HG02943 (cell line): ENCODE measurements at regions not wholly inside any gene's neighbourhood (a gene's known extent, or its start where the extent isn't known, plus 50 kb on each side); places are given as distances from the start of the nearest gene placed in this dataset.
"Not testable (repeated sequence)": the region's sequence is repeated elsewhere in the genome, so short reads cannot be mapped to it uniquely, and the experiment has no call there.

Source experiments
- ATAC-seq: cut with Tn5 transposase; IDR thresholded peaks from one replicate; pipeline ENCODE4 v1.9.1; 2021; ENCODE audit warnings: mild to moderate bottlenecking, low read depth, moderate library complexity; ENCODE audit not compliant: unreplicated experiment

DNA sequence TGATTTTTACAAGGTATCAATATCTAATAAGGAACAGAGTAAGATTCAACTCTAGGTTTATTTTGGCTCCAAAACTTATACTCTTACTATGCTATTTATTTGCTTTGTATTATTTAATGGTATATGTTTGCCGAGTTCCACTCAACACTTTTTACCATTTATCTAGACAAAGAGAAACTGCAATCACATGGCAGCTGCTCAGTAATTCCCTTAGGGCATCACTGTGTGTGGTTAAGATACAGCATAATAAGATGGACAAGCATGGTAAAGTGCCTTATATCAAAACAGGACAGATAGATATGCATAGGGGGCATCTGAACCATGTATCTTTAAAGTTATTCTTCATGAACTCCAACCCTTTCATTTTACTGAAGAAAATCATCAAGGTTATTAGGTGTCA is 483.0 kb upstream of the ID4 start:
- no peak for ATAC-seq

- ATAC-seq = no peak
Observed at GRCh38 chr6:19356692-19357091, 480.5 kb upstream of the ID4 start.

DNA sequence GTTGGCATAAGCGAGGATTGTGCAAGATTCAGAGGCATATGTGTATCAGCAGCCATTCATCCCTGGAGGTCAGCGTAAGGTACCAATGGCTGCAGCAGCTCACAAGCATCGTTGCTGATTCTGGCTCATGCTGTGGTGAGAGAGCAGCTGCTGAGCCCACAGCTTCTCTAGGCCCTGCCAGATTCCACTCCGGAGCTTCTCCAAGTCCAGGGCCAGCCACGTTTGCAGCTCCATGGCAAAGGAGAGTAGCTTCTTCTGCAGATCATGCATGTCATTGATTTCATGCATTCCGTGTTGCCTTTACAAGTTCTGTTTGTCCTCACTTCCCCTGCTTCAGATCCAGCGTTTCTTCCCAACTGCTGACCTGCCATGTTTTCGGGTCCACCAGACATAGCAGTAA is 474.8 kb upstream of the ID4 start:
- ATAC-seq = no peak

DNA sequence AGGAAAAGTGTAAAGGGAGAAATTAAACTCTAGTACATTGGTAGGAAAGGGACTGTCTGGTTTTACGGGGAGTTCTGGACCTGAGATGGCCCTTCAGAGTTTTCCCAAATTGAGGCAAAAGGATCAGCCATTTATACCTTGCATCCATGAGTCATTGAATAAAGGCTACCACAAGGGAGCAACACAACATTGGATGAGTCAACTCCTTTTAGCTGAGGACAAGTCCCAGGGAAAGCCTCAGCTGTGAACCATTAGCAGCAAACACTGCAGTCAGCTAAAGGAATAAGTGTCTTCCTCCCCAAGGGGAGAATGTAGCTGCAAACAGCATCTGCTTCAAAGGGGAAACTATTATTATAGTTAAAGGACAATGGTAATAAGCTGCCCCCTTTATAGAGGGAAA is 468.7 kb upstream of the ID4 start:
- no peak for ATAC-seq

DNA sequence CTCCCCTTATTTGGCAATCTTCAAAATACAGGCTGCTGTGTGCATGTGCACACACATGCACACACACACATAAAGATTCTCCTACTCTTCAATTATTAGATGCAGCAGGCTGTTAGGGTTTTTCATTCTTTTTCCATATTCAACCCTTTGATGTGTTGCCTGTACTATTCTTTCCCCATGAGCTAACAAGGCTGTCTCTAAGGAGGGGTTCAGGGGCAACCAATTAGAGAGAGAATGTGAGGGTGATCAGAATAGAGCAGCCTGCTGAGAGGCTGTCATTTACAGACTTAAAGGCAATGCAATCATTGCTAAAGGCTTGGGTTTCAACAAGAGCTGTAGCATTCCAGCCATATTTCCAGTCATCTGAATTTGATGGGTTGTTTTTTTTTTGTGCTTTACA is 467.4 kb upstream of the ID4 start:
- ATAC-seq = no peak

GRCh38 chr6:19370831-19371230 is 466.3 kb upstream of the ID4 start:
- ATAC-seq = no peak

DNA sequence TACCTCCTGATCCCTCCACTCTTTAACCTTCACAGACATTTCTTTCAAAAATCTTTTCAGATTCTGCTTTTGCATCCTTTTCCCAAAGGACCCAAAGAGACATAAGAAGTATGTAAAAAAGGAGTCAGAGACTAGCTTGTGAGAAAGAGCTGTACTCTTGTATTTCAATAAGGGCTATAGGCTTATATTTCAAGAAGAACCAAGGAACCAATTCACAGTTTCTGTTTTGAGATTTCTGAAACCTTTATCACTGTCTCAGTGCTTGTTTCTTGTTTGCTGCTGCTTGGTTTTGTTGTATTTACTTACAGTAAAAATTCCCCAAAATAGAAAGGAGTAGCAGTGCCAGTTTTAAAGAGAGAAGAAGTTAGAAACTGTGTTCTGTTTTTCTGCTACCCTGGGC is 461.6 kb upstream of the ID4 start:
- no peak for ATAC-seq

DNA sequence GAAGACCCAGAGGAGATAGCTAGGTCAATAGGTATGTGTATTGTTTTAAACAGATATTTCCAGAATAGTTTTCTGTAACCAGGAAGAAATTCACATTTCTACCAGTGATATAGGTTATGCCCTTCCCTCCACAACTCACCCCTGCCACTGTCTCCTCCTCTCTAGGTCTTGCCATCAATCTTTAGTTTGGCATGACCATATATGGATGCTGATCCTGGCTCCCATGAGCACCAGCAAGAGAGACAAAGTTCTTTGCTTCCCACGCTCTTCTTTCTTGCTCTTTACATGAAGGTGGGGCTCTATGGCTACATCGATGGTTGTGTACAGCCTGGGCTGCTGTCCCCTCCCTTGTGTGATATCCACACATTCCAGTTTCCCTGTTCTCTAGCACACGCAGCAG is 459.4 kb upstream of the ID4 start:
- ATAC-seq = no peak

- no peak for ATAC-seq
Observed at GRCh38 chr6:19380293-19380692, 456.9 kb upstream of the ID4 start.

- ATAC-seq = no peak
Observed at GRCh38 chr6:19382676-19383075, 454.5 kb upstream of the ID4 start.

DNA sequence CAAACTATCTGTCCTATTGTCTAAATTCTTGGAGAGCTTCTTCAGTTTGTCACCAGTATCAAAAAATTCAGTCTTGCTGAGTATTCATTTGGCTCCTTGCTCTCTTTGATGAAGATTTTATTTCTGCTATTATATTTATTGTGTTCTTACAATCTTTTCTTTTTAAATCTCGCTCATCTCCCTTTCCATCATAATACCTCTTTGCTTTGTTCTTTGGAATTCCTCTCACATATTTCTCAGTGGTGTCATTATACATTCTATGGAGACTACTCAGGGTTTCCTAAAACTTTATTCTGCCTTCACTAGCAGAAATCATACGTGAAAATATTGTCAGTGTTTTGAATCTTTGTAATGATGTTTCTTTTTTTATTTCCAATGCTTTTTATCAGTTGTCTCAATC is 445.2 kb upstream of the ID4 start:
- no peak for ATAC-seq

- no peak for ATAC-seq
Observed at GRCh38 chr6:19394051-19394450, 443.1 kb upstream of the ID4 start.

DNA sequence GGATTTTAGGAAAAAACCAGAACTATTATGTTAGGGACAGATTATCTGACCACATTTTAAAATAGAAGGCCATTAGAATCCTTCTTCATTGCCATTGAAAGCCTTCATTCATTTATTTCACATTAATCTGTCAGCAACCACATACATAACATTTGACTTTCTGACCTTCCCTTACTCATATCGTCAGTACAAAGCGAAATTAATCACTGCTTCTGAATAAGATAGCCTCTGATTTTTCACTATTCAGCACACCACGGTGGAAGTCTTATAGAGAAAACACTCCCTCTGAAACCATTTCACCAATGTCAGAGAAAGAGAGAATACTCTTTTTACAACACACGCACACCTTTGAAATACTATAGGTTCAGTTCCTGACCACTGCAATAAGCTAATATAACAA is 442.5 kb upstream of the ID4 start:
- no peak for ATAC-seq

DNA sequence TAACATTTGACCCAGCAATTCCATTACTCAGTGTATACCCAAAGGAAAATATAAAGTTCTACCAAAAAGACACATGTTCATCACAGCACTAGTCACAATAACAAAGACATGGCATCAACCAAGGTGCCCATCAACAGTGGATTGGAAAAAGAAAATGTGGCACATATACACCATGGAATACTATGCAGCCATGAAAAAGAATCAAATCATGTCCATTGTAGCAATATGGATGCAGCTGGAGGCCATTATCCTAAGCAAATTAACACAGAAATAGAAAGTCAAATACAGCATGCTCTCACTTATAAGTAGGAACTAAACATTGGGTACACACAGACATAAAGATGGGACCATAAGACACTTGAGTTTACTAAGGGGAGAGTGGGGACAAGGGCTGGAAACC is 441.9 kb upstream of the ID4 start:
- no peak for ATAC-seq

DNA sequence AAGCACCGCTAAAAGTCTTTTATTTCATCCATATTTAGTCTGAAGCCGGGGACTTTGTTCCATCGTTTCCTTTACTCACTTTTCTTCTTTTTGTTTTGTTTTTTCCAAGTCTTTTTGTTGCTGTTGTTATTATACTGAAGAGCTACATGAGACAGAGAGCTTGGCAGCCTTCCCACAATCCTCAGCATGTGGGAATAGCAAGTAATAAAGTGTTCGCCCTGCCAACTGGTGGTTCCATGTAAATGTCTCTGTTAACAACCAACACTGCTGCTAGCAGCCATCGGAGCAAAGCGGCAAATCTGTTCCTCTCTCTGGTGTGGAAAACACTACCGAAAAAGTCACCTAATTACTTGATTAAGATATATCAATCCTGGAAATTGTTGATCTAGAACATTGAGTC is 437.8 kb upstream of the ID4 start:
- ATAC-seq = no peak

DNA sequence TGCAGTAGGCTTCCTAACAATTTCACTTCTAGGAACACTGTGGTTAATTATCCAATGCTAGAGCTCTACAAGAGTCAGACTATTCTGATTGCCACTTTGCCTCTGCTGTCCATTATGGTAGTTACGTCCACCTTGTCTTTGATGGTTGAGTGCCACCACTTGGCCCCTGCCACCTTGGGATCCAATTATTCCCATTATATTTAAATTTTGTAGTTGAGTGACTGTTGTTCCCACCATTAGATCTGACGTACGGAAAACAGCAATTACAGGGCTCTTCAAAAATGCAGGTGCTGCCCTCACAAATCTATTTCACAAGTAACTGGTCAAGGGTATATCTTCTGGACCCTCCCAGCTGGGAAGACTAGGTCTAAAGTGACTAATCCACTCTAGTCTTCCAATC is 432.3 kb upstream of the ID4 start:
- not testable (repeated sequence) for ATAC-seq

- no peak for ATAC-seq
Observed at GRCh38 chr6:19408331-19408730, 428.8 kb upstream of the ID4 start.

DNA sequence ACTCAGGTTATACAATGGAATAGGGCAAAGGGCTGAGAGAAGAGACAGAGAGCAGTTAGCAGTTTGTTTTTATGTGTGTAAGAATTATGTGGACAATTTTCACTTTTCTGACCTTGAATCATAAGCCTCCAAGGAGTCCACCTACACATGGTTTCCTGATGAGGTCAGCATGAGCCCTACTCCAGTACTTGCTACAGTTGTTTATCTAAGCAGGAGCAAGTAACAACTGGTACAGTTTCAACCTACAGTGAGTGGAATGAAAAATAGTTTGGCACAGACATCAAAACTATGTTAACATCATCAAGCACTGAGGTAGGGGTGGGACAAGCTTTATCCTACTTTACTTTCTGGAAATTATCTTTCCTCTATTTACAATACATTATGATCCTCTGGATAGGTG is 426.7 kb upstream of the ID4 start:
- ATAC-seq = no peak

DNA sequence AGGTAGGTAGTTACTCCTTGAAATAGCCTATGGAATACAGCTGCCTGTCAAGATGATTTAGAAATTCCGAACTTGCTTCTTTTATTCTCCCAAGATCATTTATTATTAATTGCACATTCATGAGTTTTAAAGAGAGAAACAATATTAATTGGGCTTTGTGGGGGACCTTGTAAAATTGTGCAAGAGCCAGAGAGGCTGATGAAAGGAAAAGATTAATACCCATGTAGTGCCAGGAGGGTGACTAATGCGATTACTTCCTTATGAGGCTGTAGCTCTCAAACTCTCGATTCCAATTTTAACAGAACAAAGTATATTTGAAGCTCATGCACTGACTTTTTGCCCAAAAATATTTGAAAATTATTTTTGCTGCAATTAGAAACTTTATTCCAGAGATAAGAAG is 423.8 kb upstream of the ID4 start:
- ATAC-seq = no peak

DNA sequence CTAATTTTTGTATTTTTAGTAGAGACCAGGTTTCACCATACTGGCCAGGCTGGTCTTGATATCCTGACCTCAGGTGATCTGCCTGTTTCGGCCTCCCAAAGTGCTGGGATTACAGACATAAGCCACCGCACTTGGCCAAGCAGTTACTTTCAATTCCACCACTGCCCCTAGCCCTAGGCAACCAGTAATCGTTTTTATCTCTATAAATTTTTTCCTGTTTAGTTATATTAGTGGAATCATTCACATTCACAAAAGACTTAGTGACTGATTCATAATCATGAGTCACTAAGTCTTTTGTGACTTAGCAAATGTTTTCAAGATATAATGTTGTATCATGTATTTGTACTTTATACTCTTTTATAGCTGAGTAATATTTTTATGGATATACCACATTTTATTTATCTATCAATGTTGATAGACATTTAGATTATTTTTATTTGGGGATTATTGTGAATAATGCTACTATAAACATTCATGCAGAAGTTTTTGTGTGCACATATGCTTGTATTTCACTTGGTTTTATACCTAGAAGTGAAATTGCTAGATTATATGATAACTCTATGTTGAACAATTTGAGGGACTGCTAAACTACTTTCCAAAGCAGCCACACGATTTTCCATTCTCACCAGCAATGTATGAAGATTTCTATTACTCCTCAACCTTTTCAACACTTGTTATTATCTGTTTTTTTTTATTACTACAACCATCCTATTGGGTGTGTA is 421.4 kb upstream of the ID4 start:
- ATAC-seq = no peak

DNA sequence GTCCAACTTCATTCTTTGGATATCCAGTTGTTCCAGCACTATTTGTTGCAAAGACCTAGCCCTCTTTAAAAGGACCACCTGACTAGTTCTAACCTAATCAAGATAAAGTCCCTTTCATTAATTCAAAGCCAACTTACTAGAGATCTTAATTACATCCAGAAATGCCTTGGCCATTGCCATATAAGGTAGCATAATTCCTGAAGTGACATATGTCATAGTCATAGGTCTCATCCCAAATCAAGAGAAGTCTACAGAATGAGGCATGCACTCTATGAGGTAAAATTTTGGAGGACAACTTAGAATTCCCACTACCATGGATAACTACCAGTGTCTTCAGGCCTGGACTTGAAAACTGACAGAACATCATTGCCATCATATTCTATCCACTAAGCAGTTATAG is 420.4 kb upstream of the ID4 start:
- ATAC-seq = no peak

DNA sequence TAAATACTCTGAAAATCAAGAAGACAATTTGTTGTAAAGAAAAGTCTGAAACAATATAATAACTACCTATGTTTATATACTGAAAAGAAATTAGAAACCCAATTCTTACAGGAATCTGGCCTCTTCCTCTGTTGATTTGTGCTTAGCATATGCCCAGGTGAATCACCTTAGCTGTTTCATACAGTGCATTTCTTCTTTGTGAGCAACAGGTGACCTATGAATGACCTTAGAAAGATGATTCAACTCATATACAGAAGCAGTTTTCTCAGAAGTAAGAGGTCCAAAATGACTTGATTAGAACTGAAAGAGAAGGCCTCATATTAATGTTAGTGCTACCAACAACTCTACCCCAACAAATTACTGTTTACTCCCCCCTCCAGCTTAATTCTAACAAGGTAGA is 419.5 kb upstream of the ID4 start:
- no peak for ATAC-seq

- ATAC-seq = no peak
Observed at GRCh38 chr6:19424853-19425252, 412.3 kb upstream of the ID4 start.
